AG09309 (cell line): ENCODE measurements at regions not wholly inside any gene's neighbourhood (a gene's known extent, or its start where the extent isn't known, plus 50 kb on each side); places are given as distances from the start of the nearest gene placed in this dataset.
"Not testable (repeated sequence)": the region's sequence is repeated elsewhere in the genome, so short reads cannot be mapped to it uniquely, and the experiment has no call there.

Source experiments
- DNase-seq: peaks from one replicate; pipeline ENCODE4 v3.0.0-alpha.2; 2010; ENCODE audit warnings: low read depth
- H3K4me3 ChIP-seq: 2 replicates; pipeline ENCODE4 v1.5.1; 2011; ENCODE audit warnings: mild to moderate bottlenecking, low read depth, low read length, moderate library complexity; ENCODE audit not compliant: control insufficient read depth
- TF ChIP-seq, protein P1 (sequence below): IDR thresholded peaks from 2 replicates; pipeline ENCODE4 v1.5.1; 2011; ENCODE audit warnings: mild to moderate bottlenecking, low read depth, low read length, inconsistent platforms; ENCODE audit not compliant: insufficient read depth, control insufficient read depth; ENCODE audit errors: missing control alignments

DNA sequence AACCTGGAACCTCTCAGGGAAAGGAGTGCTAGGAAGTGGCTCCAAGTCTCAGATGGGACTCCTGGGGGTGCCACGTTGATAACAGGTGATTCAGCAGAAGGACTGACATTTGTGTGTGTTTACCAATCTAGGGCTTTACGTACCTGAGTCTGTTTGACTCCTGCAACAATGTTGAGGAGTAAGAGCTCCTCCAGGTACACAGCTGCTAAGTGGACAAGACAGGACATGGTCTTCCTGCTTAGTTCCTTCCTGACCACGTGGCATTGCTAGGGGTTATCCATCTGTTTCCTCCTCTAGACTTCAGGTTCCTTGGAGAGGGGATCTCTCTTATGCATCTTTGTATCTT lies 164.5 kb upstream of the SLC24A3 start:
- no peak for DNase-seq
- H3K4me3 ChIP-seq, result no peak overlapping the region
- TF ChIP-seq, protein P1, sequence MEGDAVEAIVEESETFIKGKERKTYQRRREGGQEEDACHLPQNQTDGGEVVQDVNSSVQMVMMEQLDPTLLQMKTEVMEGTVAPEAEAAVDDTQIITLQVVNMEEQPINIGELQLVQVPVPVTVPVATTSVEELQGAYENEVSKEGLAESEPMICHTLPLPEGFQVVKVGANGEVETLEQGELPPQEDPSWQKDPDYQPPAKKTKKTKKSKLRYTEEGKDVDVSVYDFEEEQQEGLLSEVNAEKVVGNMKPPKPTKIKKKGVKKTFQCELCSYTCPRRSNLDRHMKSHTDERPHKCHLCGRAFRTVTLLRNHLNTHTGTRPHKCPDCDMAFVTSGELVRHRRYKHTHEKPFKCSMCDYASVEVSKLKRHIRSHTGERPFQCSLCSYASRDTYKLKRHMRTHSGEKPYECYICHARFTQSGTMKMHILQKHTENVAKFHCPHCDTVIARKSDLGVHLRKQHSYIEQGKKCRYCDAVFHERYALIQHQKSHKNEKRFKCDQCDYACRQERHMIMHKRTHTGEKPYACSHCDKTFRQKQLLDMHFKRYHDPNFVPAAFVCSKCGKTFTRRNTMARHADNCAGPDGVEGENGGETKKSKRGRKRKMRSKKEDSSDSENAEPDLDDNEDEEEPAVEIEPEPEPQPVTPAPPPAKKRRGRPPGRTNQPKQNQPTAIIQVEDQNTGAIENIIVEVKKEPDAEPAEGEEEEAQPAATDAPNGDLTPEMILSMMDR, result no peak

DNA sequence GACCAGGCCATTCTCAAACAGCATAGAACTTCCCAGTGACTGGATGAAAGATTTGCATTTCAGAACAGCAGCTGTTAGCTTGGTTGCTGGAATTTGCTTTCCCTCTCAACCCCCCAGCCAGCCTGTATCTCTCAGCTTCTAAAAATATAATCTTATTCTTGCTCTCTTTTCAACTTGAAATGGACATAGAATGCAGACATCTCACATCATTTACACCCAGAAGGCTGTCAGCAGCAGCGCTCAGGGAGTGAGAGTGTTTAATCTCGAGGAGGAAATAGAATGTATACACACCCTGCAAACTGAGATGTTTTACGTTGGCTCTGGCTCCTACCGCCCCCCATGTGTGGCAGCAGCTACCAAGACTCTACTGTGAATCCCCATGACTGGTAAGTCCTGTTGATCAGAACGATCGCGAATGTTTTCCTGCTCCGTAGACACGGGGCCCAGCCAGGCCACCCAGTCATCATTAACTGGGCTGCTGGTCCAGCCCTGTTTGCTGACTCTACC lies 163.4 kb upstream of the SLC24A3 start:
- H3K4me3 ChIP-seq, result no peak overlapping the region
- DNase-seq, result no peak
- TF ChIP-seq, protein P1, result no peak

DNA sequence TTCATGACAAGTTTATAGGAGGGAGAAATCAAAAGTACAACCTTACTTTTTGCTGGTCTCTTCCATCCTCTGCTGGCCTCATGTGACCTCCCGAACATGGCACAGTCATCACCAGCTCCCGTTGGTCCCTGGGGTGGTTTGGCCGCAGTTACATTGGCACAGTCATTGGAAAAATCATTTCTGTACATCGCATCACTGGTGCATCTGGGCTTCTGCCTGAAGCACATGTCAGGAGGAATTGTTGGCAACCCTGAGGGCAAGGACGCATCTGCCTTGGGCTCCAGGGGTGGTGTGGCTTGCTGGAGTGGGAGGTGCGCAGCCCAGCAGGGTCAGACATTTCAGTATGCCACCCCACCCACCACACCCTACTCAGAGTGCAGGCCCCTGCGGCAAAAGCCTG lies 162.9 kb upstream of the SLC24A3 start:
- H3K4me3 ChIP-seq, result no peak overlapping the region
- TF ChIP-seq, protein P1, result no peak
- no peak for DNase-seq

DNA sequence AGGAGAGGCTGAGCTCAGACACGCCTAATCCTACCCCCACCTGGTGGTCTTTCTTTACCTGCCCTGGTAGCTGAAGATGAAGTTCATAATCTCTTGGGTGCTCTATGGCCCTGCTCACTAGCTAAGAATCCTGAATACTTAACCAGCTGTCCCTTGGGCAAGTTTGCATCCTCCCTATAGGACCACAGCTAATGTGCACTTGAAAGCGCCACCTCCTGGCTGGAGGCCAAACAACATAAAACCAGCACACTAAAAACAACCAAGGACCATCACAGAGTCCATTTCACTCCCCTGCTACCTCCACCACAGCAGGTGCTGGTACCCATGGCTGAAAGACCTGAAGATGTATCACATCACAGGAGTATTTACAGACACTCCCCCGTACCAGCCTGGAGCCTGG lies 155.5 kb upstream of the SLC24A3 start:
- TF ChIP-seq, protein P1, result no peak
- no peak overlapping the region for H3K4me3 ChIP-seq
- no peak for DNase-seq

DNA sequence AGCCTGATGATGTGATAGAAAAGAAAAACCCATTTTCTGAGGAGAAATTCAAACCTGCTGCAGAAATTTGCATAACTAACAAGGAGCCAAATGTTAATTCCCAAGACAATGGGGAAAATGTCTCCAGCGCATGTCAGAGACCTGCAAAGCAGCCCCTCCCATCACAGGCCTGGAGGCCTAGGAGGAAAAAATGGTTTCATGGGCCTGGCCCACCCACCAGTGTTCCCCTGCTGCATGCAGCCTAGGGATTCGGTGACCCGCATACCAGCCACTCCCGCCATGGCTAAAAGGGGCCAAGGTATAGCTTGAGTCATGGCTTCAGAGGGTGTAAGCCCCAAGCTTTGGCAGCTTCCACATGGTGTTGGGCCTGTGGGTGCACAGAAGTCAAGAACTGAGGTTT lies 147.7 kb upstream of the SLC24A3 start:
- DNase-seq, H3K4me3 ChIP-seq: not testable (repeated sequence)

DNA sequence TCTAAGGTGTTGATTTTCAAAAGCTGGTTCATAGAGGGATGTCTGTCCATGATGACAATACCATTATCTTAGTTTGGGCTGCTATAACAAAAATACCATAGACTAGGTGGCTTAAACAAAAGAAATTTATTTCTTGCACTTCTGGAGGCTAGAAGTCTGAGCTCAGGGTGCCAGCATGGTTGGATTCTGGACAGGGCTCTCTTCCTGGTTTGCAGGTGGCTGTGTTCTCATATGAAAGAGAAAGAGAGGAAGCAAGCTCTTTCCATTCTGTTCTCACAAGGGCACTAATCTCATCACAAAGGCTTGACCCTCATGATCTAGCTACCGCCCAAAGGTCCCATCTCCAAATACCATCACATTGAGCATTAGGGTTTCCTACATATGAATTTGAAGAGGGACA lies 144.5 kb upstream of the SLC24A3 start:
- DNase-seq, result no peak
- no peak overlapping the region for H3K4me3 ChIP-seq
- TF ChIP-seq, protein P1, result no peak

DNA sequence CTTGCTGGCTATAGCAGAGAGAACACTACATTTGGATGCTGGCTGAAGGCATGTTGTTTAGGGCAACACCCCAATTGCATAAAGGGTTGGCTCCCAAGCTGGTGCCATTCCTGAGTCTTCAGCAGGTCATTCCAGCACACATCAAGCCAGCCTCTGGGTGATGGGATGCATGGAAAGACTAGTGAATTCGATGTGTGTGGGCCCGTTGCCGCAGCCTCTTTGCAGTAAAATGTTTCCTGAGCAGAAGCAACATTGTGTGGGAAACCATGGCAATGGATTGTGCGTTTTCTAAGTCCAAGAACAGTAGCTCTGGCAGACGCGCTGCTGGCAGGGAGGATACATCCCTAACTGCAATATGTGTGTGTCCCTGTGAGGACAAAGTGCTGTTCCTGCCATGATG lies 142.4 kb upstream of the SLC24A3 start:
- TF ChIP-seq, protein P1, result no peak
- H3K4me3 ChIP-seq, result no peak overlapping the region

More for the DNA sequence above, 142.4 kb upstream of the SLC24A3 start:
- DNase-seq, result no peak
